HT1080 (cell line): ENCODE measurements at regions not wholly inside any gene's neighbourhood (a gene's known extent, or its start where the extent isn't known, plus 50 kb on each side); places are given as distances from the start of the nearest gene placed in this dataset.
"Not testable (repeated sequence)": the region's sequence is repeated elsewhere in the genome, so short reads cannot be mapped to it uniquely, and the experiment has no call there.

Source experiments
- DNase-seq: peaks from one replicate; pipeline ENCODE4 v3.0.0-alpha.2; 2015; ENCODE audit warnings: low read depth

DNA sequence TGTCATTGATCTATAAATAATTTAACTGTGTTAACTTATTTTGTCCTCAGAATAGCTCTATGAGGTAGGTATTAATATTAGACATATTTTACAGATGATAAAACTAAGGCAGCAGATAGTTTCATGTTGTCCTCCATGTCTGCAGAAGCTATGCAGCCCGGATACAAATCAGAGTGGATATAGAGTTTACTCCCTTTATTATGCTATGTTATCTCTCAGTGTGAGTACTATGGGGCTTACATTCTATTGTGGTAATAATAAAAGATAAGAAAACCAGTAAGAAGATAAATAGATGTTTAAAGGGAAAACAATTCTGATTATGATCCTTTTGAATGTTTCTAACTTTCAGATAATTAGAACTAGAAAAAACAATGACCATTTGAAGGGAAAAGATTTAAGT, 979.8 kb upstream of the CITED2 start:
- DNase-seq: no peak

DNA sequence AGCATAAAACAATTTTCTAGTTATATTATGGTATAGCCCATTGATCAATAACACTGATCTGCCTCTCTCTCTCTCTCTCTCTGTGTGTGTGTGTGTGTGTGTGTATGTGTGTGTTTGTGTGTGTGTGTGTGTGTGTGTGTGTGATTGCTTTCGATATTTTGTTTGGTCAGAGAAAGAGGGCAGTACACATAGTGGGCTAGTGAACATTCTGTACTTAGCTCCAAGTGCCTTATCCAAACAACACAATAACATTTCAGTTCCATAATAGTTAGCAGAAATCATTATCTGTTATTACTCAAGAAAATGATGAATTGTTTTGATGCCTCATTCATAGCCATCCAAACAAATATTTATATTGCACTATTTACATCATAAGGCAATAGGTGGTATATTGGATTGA, 979.1 kb upstream of the CITED2 start:
- no peak for DNase-seq

DNA sequence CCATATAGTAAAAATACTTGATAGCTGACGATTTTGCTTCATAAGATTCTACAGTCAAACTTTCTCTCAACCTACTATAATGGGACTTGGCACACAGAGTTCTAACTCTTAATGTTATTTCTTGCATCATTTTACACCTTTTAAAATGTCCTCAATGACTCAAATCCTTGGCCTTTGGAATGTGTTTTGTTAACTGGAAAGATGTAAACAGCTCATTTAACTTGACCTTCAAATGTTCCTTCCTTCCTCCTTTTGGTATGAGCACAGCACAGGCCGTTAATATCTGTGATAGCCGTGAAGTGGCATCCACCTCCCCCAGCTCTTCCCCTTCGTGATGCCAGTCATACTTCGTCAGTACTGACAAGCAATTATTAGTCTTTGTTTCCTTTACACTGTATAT, 972.0 kb upstream of the CITED2 start:
- no peak for DNase-seq

DNA sequence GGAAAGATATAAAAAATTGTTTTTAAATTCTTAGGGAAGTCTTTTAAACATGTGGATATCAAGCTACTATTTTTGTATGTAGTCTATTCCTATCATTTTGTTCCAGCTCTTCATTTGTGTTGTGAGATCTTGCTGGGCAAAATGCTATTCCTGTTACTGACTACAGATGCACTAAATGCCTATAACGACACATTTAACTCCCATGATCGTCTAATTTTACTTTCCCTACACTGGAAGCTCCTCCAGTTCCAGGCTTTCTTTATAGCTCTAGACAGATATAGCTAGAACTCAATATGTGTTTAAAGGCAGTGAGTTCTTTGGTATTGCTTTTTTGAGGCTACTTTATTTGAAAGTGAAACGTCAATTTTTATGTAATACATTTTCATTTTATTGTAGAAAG, 971.5 kb upstream of the CITED2 start:
- DNase-seq: no peak

DNA sequence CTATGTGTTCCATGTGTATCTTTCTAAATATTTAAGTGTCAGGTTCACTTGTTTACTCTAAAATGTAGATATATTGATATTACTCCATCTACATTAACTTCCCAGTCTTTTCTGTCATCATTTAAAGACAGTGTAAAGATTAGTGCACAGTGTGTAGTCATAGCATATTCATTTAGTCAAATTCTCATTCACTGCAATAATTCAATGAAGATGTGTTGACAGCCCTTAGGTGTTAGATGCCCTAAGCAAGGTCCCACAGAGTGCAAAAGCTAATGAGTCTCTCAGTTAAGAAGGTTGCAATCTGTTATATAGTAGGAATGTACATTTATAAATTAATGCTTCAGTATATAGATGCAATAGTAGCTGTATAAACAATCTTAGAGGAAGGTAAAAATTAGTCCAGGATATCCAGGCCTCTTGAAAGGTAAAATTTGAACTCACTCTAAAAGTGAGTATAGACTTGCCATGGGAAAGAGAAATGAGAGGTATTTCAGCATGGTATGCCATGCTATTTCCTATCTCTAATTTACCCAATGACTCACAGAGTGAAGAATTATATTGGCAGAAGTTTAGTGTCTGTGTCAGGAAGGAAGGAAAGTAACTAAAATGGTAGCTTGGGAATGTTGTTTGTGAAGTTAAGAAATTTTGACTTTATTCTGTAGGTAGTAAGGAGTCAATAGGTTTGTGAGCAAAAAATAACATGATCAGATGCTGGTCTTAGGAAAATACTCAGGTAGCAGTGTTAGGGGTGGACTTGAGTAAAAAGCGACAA, 969.9 kb upstream of the CITED2 start:
- peak; percentile 63 for DNase-seq

DNA sequence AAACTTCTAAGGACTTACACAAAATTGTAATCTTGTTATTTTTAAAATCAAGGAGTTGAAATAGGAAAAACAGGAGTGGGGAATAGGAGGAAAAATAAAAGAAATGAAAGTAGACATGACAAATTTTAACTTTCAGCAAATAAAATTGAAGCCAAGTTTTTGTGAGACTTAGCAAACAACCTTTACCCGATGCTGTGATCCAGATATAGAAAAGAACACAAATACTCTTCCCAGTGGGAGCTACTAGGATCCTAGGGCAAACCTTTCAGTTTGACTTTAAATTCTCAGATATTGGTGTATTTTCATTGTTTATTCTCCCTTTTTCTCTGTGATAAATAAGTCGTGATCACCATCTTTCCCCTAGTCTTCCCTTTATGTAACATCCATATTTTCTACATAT, 968.7 kb upstream of the CITED2 start:
- DNase-seq: no peak

DNA sequence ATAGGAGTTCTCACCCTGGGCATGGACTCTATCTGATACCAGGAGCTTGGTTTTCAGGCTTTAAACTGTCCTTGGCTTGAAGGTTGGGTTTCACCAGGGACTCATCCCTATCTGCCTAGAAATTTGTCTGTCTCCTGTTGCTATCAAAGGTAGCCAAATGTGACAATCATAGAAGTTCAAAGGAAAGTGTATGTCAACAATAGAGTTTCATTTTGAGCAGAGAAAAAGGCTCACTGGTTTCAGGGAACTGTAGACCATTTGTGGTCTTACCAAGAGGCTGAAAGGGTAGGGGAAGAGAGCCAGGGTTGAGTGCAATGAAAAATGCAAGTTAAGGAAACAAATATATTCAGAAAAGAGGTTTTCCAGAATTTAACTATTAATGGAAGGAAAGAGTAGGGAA, 966.8 kb upstream of the CITED2 start:
- no peak for DNase-seq

DNA sequence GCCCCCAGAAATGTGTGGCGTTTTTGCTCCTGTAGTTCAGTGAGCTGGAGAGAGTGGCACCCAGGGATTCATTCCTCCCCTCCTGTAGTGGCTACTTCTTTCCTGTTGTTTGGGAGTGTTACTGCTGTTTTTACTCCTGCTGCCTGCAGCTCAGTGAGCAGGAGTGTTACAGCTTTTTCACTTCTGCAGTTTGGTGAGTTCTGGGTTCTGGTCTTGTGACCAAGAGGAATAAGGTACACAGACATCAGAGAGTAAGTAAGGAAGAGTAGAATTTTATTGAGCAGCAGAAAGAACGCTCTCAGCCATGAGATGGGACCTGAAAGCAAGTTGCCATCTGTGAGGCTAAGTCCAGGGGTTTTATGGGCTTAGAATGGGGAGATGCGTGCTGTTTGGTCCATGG, 966.3 kb upstream of the CITED2 start:
- DNase-seq: no peak

DNA sequence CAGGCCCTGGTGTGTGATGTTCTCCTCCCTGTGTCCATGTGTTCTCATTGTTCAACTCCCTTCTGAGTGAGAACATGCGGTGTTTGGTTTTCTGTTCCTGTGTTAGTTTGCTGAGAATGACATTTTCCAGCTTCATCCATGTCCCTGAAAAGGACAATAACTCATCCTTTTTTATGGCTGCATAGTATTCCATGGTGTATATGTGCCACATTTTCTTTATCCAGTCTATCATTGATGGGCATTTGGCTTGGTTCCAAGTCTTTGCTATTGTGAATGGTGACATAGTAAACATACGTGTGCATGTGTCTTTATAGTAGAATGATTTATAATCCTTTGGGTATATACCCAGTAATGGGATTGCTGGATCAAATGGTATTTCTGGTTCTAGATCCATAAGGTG, 964.6 kb upstream of the CITED2 start:
- DNase-seq: not testable (repeated sequence)

DNA sequence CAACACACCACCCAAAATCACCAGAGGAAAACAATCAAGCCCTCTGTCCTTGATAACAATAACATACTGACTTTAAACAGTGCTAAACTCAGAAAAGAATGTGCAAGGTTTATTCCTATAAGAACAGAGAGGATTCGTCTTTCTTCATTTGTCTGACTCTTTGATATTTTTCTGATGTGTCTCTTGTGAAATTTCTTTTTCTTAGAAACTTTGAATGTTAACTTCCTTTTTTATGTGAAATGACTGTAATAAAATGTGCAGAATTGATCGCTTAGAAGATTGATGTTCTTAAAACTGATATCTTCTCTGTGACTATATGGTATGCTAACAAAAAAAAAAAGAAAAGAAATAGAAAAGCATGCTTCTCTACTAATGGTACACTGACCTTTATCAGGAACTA, 947.4 kb upstream of the CITED2 start:
- DNase-seq: no peak

DNA sequence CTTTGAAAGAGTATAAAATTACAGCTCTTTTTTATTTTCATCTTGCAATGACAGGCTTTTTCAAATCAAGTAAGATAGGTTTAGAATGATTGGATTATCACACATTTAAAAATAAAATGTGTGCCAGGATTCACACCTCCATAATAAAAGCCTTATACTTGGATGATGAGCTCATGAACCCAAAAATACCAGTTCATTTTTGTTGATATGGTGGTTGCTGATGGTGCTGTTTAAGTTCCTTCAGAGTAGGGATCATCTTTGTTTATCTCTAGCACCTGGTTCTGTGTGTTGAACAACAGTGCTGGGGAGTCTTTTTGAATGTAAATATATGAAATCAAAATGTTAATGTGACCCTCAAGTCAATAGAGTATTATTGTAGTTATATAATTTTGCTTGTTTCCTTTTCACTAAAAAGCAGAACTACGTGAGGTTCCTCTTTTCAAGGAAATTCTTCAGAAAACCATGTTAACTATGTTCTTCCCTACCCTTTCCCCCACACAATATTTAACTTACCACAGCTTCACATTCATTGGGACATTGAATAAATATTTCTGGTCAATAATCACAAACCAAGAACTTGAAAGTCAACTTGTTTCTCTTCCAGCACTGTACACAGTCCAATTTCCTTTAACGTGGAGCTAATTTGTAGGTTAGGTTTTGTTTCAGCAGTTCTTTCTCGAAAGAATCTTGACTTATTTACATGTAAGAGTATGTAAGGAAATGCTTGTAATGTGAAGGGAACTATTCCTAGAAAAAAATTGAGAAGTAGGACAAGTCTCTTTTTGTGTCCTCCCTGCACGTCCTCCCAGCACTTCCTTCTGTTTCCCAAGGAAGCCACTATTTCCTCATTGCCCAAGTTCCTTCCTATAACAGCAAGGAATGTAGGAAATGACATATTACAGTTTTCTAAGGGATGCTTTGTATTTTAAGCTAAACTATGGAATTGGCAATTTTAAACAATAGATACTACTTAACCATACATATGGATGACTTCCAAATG, 945.9 kb upstream of the CITED2 start:
- no peak for DNase-seq

DNA sequence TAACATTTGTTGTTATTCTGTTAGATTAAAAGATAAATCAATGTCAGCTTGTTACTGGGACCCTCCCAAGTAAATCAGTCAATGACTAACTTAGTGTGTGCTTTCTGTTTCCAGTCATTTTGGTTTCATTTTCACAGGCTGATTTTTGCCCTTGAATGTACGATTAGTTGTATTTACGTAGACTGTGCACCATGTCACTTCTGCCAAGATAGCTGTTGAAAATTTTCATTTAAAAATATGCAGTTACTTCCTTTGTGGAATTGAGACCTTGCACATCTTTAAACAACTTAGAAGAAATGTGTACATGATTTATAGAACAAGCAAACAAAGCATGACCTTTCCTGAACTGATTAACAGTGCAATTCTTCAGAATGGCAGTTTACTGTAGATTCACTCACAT, 944.8 kb upstream of the CITED2 start:
- no peak for DNase-seq

DNA sequence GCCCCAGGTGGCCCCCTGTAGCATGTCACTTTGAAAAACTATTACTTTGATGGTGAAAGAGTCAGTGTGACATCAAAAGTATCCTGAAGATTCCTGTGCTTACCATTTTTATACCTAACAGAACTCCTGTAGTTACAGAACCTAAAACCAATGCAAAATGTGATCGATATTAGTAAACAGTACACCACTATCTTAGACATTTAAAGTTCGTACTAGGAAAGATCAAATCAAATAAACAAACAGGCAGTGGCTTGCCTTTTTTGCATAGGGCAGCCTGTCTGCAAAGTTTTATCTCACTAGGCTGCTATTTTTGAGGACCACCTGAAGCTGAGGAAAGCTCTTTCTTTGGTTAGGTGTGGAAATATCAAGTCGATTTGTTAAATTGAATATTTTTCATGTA, 944.0 kb upstream of the CITED2 start:
- no peak for DNase-seq

DNA sequence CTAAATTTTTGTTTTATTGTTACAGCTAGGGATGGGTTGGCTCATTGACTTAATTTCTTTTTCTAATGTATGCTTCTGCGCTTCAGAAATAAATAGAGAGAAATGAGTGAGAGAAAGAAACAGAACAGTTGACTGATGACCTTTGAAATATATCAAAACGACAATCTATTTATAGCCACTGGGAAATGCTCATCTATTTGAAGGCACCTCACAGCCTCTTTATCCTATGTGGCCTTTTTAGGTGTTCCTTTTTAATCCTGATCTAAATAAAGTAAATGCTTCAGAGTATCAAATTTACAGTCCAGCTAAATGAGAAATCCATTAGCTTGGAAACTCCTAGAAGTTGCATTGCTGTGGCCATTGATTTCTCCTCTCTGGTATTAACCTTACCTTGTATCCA, 943.5 kb upstream of the CITED2 start:
- no peak for DNase-seq

DNA sequence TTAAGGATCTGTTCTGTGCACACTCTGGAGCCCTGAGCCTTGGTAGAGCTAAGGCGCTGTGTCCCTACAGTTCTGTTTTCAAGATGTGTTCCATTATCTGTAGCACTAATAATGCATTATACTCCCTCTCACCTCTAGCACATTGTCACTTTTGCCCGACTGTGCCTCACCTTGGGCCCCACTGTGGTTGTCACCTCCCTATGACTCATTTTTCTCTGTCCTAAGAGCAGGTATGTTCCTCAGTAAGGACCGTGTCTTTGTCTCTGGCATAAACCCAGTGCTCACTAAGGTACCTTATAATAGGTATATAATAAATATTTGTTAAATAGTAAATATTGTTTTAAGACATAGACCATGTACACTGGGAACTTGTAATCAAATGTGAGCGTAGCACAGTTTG, 942.5 kb upstream of the CITED2 start:
- DNase-seq: no peak

DNA sequence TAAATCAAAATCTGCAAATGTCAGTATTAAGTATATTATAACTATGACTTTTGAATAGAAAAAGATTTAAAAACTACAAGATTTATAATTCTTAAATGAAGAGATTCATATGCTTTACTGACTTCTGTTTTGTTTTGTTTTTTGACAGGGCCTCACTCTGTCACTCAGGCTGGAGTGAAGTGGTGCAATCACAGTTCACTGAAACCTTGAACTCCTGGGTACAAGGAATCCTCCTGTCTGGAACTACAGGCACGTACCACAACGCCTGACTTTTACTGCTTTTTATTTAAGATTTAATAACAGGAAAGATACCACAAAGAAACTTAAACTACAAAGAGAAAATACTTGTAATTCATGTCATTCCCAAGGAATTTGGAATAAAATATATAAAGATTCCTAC, 940.2 kb upstream of the CITED2 start:
- no peak for DNase-seq

DNA sequence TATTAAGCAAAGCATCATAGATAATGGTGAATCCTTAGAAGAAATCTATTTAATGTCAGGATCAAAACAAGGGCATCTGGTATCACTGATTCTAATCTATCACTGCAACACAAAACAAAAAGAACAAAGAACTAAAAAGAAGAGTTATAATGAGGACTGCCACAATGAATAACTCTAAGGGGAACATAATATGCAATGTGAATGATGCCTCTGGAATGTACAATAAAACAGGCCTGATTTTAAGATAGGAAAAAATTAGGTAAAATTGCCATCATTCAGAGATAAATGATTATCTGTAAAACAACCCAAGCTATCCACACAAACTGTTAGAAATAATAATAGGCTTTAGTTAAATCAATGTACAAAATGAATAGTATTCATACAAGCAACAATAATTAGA, 936.7 kb upstream of the CITED2 start:
- DNase-seq: no peak

DNA sequence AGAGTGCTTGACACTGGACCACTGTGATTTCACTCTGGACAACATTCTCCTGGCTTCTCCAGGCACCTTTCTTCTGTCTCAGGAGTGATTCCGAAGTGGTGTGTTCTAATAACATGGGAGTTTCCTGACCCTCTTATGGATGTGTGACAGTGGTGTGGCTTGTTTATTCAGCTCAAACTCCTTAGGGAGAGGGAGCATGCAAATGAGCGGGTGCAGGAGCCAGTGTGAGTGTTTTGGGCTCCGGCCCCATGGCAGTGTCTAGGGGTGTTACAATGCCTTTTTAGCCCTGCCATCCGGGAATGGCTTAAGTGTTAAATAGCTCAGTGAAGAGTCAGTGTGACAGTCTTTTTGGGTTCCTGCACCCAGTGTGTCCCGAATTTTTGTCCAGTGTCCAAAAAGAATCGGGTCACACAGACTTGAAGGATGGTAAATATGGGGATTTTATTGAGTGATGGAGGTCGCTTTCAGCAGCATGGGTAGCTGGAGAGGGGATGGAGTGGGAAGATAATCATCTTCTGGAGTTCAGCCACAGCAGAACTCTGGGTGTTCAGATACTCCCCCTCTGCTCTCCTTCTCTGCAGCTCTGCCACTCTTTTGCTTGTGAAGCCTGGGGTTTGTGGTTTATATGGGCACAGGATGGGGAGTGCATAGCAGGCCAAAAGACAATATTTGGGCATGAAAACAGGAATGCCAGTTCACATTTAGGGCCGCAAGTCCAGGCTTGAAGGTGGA, 928.9 kb upstream of the CITED2 start:
- no peak for DNase-seq

DNA sequence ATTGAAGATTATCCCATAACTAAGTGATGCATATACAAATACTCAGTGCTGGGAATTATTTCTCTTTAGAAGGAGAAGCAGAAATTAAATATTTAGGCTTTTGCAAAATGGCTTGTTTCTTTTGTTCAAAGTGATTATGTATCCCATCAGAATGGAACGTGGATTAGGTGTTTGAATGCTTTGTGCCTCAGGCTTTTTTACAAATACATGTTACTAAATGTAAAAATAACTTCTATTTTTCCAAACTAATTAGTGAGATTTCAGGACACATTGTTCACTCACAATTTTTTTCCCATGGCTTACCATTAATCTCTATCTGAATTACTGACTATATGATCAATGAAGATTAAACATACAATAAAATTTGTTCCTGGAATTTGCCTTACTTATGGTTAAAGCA, 925.9 kb upstream of the CITED2 start:
- DNase-seq: no peak

DNA sequence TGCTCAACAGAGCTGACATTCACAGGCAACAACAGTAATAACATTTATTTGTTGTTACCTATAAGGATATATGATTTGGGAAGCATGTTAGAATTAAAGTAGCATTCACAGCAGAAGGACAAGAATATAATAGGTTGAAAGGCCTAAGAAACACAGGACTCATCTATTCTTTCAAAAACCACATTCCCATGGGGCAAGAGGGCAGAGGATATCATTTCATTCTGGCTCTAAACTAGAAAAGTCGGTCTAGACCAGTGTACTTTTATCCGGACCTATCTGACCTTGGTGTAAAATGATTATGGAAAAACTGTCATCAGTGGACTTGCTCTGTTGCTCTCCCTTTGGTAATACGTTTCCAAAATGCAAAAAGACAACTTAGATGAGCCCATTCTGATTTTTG, 914.7 kb upstream of the CITED2 start:
- no peak for DNase-seq

DNA sequence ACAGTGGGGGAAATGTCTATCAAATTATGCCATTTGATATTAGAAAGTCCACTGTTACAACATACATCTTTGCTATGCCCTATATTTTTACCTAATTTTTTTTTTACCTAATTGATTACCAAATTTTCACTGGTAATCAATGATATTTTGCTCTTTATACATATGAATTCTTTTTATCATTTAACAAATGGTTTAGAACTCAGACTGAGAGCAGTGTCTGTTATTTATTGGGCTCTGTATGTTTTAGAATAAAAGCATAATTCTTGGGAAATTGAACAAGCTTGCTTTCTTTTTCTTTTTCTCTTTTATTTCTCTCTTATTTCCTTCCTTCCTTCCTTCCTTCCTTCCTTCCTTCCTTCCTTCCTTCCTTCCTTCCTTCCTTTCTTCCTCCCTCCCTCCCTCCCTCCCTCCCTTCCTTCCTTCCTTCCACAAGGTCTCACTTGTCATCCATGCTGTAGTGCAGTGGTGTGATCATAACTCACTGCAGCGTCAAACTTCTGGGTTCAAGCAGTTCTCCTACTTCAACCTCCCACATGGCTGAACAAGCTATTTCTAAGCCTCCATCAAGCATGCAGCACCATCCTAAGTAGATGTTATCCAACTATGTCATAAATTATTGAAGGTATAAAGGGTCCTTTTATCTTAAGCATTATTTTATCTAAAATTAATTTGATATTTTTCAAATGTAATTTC, 911.7 kb upstream of the CITED2 start:
- DNase-seq: no peak
